ENCODE measurements at regions not wholly inside any gene's neighbourhood (a gene's known extent, or its start where the extent isn't known, plus 50 kb on each side); places are given as distances from the start of the nearest gene placed in this dataset.
"Not testable (repeated sequence)": the region's sequence is repeated elsewhere in the genome, so short reads cannot be mapped to it uniquely, and the experiment has no call there.

DNA sequence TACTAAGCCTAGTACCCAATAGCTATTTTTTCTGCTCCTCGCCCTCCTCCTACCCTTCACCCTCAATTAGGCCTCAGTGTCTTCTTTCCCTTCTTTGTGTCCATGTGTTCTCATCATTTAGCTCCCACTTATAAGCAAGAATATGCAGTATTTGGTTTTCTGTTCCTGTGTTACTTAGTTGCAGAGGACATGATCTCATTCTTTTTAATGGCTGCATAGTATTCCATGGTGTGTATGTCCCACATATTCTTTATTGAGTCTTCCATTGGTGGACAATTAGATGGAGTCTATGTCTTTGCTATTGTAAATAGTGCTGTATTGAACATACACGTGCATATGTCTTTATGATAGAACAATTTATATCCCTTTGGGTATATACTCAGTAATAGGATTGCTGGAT is 106.9 kb upstream of the NR5A2 start:
- no peaks in the 10 kb centered on the region for H3K27me3 Mint-ChIP-seq (ENCODE audit: insufficient read depth)
- TF ChIP-seq, protein P1, sequence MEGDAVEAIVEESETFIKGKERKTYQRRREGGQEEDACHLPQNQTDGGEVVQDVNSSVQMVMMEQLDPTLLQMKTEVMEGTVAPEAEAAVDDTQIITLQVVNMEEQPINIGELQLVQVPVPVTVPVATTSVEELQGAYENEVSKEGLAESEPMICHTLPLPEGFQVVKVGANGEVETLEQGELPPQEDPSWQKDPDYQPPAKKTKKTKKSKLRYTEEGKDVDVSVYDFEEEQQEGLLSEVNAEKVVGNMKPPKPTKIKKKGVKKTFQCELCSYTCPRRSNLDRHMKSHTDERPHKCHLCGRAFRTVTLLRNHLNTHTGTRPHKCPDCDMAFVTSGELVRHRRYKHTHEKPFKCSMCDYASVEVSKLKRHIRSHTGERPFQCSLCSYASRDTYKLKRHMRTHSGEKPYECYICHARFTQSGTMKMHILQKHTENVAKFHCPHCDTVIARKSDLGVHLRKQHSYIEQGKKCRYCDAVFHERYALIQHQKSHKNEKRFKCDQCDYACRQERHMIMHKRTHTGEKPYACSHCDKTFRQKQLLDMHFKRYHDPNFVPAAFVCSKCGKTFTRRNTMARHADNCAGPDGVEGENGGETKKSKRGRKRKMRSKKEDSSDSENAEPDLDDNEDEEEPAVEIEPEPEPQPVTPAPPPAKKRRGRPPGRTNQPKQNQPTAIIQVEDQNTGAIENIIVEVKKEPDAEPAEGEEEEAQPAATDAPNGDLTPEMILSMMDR (conservative IDR thresholded peaks at IDR 0.05), result no peak
- H3K4me1 Mint-ChIP-seq, result peaks cover 2% of the 10 kb centered on the region
- H3K4me3 Mint-ChIP-seq, result no peak overlapping the region
- Histone ChIP-seq H3K27me3 (ENCODE audit: control insufficient read depth, insufficient read depth, low read length, poor library complexity, severe bottlenecking) (no peaks in the 10 kb centered on the region), H3K9ac (ENCODE audit: extremely low read depth, low read length, poor library complexity, severe bottlenecking) (no peak overlapping the region), H3K9me3 (ENCODE audit: control insufficient read depth, low read length) (no peaks in the 10 kb centered on the region), H3K4me1 (ENCODE audit: control insufficient read depth, insufficient read depth, low read length) (no peaks in the 10 kb centered on the region), H3K27ac (ENCODE audit: low read depth, low read length) (no peak overlapping the region), H3K4me3 (ENCODE audit: low read length) (no peak overlapping the region), H3K36me3 (ENCODE audit: control insufficient read depth, insufficient read depth, low read length) (no peaks in the 10 kb centered on the region)
- no peaks in the 10 kb centered on the region for H3K36me3 Mint-ChIP-seq (ENCODE audit: low read depth)
- H3K9me3 Mint-ChIP-seq, result no peaks in the 10 kb centered on the region
- WGBS, 2 experiments (ENCODE audit: insufficient coverage in 1 of 2, insufficient read length in 1 of 2), result 86 to 98% methylated on average over 2 of the region's 2 CpGs
- no peak for DNase-seq
- no peak overlapping the region for H3K27ac Mint-ChIP-seq

DNA sequence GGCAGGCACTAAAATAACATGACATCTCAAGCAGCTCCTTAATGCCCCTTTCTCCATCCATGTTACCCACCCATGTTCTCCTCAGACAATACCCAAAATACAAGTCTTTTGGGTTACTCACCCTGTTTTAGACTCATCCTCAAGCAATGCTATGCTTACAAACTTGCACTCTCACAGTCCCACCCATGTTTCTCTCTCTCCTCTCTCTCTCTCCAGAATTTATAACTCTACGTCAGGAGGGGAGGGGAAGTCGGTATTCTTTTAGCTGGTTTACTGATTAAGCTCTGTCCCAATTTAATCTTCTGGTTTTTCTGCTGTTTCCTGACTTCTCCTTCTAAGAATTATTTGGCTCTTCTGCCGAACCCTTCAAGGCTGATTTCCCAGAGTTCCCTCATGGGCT is 98.0 kb upstream of the NR5A2 start:
- no peaks in the 10 kb centered on the region for H3K4me1 ChIP-seq (ENCODE audit: control insufficient read depth, insufficient read depth, low read length)
- Mint-ChIP-seq H3K4me1 (no peaks in the 10 kb centered on the region), H3K4me3 (no peak overlapping the region), H3K9me3 (peaks cover 3% of the 10 kb centered on the region), H3K36me3 (ENCODE audit: low read depth) (no peaks in the 10 kb centered on the region), H3K27me3 (ENCODE audit: insufficient read depth) (no peaks in the 10 kb centered on the region), H3K27ac (no peak overlapping the region)
- H3K36me3 ChIP-seq (ENCODE audit: control insufficient read depth, insufficient read depth, low read length), result no peaks in the 10 kb centered on the region
- H3K9me3 ChIP-seq (ENCODE audit: control insufficient read depth, low read length), result no peaks in the 10 kb centered on the region
- 90 to 100% methylated on average over 1 to 3 of the region's 3 CpGs for WGBS, 2 experiments (ENCODE audit: insufficient coverage in 1 of 2, insufficient read length in 1 of 2)
- no peaks in the 10 kb centered on the region for H3K27me3 ChIP-seq (ENCODE audit: control insufficient read depth, insufficient read depth, low read length, poor library complexity, severe bottlenecking)
- no peak overlapping the region for H3K4me3 ChIP-seq (ENCODE audit: low read length)
- TF ChIP-seq, protein P1 (conservative IDR thresholded peaks at IDR 0.05), result no peak
- no peak overlapping the region for H3K27ac ChIP-seq (ENCODE audit: low read depth, low read length)
- no peak overlapping the region for H3K9ac ChIP-seq (ENCODE audit: extremely low read depth, low read length, poor library complexity, severe bottlenecking)
- no peak for DNase-seq

DNA sequence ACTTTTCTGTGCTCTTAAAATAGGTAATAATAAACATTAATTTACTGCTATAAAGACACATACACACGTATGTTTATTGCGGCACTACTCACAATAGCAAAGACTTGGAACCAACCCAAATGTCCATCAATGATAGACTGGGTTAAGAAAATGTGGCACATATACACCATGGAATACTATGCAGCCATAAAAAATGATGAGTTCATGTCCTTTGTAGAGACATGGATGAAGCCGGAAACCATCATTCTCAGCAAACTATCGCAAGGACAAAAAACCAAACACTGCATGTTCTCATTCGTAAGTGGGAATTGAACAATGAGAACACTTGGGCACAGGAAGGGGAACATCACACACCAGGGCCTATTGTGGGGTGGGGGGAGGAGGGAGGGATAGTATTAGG is 97.4 kb upstream of the NR5A2 start:
- not testable (repeated sequence) for H3K27me3 ChIP-seq (ENCODE audit: control insufficient read depth, insufficient read depth, low read length, poor library complexity, severe bottlenecking)

DNA sequence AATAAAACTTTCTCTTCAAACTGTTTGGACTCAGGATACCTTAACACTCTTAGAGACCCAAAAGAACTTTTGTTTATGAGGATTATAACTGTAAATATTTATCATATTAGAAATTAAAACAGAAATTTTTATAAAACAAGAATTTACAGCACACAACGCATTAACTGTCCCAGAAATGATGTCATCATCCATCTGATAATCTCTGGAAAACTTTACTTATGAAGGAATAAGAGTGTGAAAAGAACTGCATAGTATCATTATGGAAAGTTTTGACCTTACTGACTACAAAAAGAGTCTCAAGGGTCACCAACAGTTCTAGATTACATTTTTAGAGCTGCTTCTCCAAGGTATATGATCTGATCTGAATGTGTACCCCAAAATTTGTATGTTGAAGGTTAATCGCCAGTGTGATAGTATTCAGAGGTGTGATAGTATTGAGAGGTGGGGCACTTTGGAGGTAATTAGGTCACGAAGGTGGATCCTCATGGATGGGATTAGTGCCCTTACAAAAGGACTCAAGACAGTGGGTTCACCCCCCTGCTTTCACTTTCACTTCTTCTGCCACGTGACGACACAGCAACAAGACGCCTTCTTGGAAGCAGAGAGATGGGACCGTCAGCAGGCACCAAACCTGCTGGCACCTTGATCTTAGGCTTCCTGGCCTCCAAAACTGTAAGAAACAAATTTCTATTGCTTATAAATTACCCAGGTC is 95.7 kb upstream of the NR5A2 start:
- Mint-ChIP-seq H3K4me1 (no peaks in the 10 kb centered on the region), H3K27me3 (ENCODE audit: insufficient read depth) (no peaks in the 10 kb centered on the region), H3K36me3 (ENCODE audit: low read depth) (no peaks in the 10 kb centered on the region), H3K27ac (no peak overlapping the region), H3K9me3 (peaks cover 3% of the 10 kb centered on the region), H3K4me3 (no peak overlapping the region)
- no peak overlapping the region for H3K4me3 ChIP-seq (ENCODE audit: low read length)
- no peaks in the 10 kb centered on the region for H3K36me3 ChIP-seq (ENCODE audit: control insufficient read depth, insufficient read depth, low read length)
- H3K4me1 ChIP-seq (ENCODE audit: control insufficient read depth, insufficient read depth, low read length), result no peaks in the 10 kb centered on the region
- no peak overlapping the region for H3K9ac ChIP-seq (ENCODE audit: extremely low read depth, low read length, poor library complexity, severe bottlenecking)
- no peaks in the 10 kb centered on the region for H3K27me3 ChIP-seq (ENCODE audit: control insufficient read depth, insufficient read depth, low read length, poor library complexity, severe bottlenecking)
- TF ChIP-seq, protein P1 (conservative IDR thresholded peaks at IDR 0.05), result no peak
- WGBS, 2 experiments (ENCODE audit: insufficient coverage in 1 of 2, insufficient read length in 1 of 2), result 94 to 100% methylated on average over 4 to 7 of the region's 7 CpGs
- H3K27ac ChIP-seq (ENCODE audit: low read depth, low read length), result no peak overlapping the region
- H3K9me3 ChIP-seq (ENCODE audit: control insufficient read depth, low read length), result no peaks in the 10 kb centered on the region
- no peak for DNase-seq

More for the DNA sequence above, 97.4 kb upstream of the NR5A2 start:
- H3K36me3 ChIP-seq (ENCODE audit: control insufficient read depth, insufficient read depth, low read length); H3K9me3 Mint-ChIP-seq; H3K36me3 Mint-ChIP-seq (ENCODE audit: low read depth); H3K4me3 ChIP-seq (ENCODE audit: low read length); DNase-seq; H3K27me3 Mint-ChIP-seq (ENCODE audit: insufficient read depth); H3K4me1 ChIP-seq (ENCODE audit: control insufficient read depth, insufficient read depth, low read length); H3K4me3 Mint-ChIP-seq; H3K9me3 ChIP-seq (ENCODE audit: control insufficient read depth, low read length); H3K27ac Mint-ChIP-seq; H3K9ac ChIP-seq (ENCODE audit: extremely low read depth, low read length, poor library complexity, severe bottlenecking); H3K4me1 Mint-ChIP-seq; H3K27ac ChIP-seq (ENCODE audit: low read depth, low read length): not testable (repeated sequence)
- 71 to 95% methylated on average over 1 to 3 of the region's 5 CpGs for WGBS, 2 experiments (ENCODE audit: insufficient coverage in 1 of 2, insufficient read length in 1 of 2)

All from endodermal cell (in vitro differentiated cells).